ENCODE measurements at regions not wholly inside any gene's neighbourhood (a gene's known extent, or its start where the extent isn't known, plus 50 kb on each side); places are given as distances from the start of the nearest gene placed in this dataset.

DNA sequence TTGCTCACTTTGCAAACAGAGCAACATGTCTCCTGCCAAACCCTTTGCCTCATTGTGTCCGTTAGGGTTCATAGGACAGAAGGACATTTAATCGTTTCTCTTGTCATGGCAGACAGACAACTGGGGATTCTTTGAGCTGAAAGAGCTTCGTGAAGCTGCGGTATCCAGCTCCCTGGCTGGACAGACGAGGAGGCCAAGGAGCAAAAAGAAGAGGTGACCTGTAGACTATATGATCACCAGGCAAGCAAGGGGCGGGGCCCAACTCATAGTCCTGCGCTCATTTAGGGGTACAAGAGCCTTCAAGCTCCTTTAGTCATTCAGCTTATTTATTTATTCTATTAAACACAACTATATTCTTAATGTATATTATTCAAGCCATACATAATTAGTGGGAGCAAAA is 66.8 kb upstream of the VRK1 start:
- no peak overlapping the region for H3K4ac ChIP-seq (ENCODE audit: low read depth, low read length)
- H3K4me1 ChIP-seq (ENCODE audit: control insufficient read depth, low read depth, low read length) = no peaks in the 10 kb centered on the region
- H3K4me3 ChIP-seq (ENCODE audit: low read length) = no peak overlapping the region
- H3K56ac ChIP-seq (ENCODE audit: low read length) = no peak overlapping the region
- no peaks in the 10 kb centered on the region for H3K27me3 ChIP-seq (ENCODE audit: insufficient read depth, low read length, poor library complexity)
- H3K9ac ChIP-seq (ENCODE audit: low read length) = no peak overlapping the region
- no peak overlapping the region for H2AK5ac ChIP-seq (ENCODE audit: low read length)
- H3K79me1 ChIP-seq (ENCODE audit: low read length) = no peaks in the 10 kb centered on the region
- H4K5ac ChIP-seq (ENCODE audit: low read length) = no peak overlapping the region
- no peak overlapping the region for H2BK120ac ChIP-seq (ENCODE audit: low read depth, low read length)
- H2BK15ac ChIP-seq (replicated peaks; ENCODE audit: low read depth) = no peak overlapping the region
- no CpG with 5 or more reads among the region's 7 CpGs for WGBS (ENCODE audit: extremely low coverage, insufficient coverage, low lambda C conversion rate)
- DNase-seq = no peak
- no peak overlapping the region for H3K27ac ChIP-seq (ENCODE audit: low read depth, low read length)
- H2BK5ac ChIP-seq (ENCODE audit: low read length) = no peak overlapping the region
- no peaks in the 10 kb centered on the region for H3K79me2 ChIP-seq (ENCODE audit: control insufficient read depth, insufficient read depth, low read length)
- no peak overlapping the region for H3K18ac ChIP-seq (ENCODE audit: low read length)
- H3K23ac ChIP-seq (ENCODE audit: low read length) = no peak overlapping the region
- no peak overlapping the region for H4K8ac ChIP-seq (ENCODE audit: low read depth, low read length)
- H3K36me3 ChIP-seq (ENCODE audit: control insufficient read depth, insufficient read depth, low read length) = no peaks in the 10 kb centered on the region
- no peak overlapping the region for H3K4me2 ChIP-seq (ENCODE audit: low read length)

DNA sequence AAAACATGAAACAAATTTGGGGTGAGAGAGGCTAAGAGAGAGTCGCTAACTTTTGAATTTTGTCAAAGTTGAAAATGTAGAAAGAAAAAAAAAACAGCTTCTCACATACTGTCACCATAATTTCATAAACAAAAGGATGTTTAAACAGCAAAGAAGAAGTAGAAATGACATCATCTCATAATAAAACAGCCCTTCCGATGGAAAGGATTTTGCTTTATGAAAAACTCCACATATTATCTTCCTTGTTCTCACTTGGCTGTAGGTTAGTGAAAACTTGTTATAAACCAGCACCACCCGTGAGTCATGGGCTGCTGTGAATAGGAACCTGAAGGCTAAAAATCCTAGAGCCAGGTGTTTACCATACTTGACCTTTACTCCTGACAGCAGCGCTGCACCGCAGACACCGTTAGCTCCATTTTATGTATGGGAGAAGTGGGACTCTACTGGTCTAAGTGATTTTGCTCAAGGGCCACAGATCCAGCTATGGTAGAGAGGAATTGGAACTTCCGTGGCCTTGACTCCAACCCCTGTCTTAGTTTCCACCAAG is 63.0 kb upstream of the VRK1 start:
- Histone ChIP-seq H4K8ac (ENCODE audit: low read depth, low read length) (no peak overlapping the region), H3K4me3 (ENCODE audit: low read length) (no peak overlapping the region), H3K27ac (ENCODE audit: low read depth, low read length) (no peak overlapping the region), H3K79me1 (ENCODE audit: low read length) (no peaks in the 10 kb centered on the region), H2BK15ac (replicated peaks; ENCODE audit: low read depth) (no peak overlapping the region), H3K27me3 (ENCODE audit: insufficient read depth, low read length, poor library complexity) (no peaks in the 10 kb centered on the region), H3K79me2 (ENCODE audit: control insufficient read depth, insufficient read depth, low read length) (no peaks in the 10 kb centered on the region), H2BK120ac (ENCODE audit: low read depth, low read length) (no peak overlapping the region), H2AK5ac (ENCODE audit: low read length) (no peak overlapping the region), H3K4me2 (ENCODE audit: low read length) (no peak overlapping the region), H3K4ac (ENCODE audit: low read depth, low read length) (no peak overlapping the region), H3K56ac (ENCODE audit: low read length) (no peak overlapping the region), H3K4me1 (ENCODE audit: control insufficient read depth, low read depth, low read length) (no peaks in the 10 kb centered on the region), H3K23ac (ENCODE audit: low read length) (no peak overlapping the region), H2BK5ac (ENCODE audit: low read length) (no peak overlapping the region), H3K36me3 (ENCODE audit: control insufficient read depth, insufficient read depth, low read length) (no peaks in the 10 kb centered on the region), H3K9ac (ENCODE audit: low read length) (no peak overlapping the region), H3K18ac (ENCODE audit: low read length) (no peak overlapping the region), H4K5ac (ENCODE audit: low read length) (no peak overlapping the region)
- DNase-seq = no peak
- WGBS (ENCODE audit: extremely low coverage, insufficient coverage, low lambda C conversion rate) = no CpG with 5 or more reads among the region's 7 CpGs

- Histone ChIP-seq H3K9ac (ENCODE audit: low read length) (no peak overlapping the region), H3K27me3 (ENCODE audit: insufficient read depth, low read length, poor library complexity) (no peaks in the 10 kb centered on the region), H3K56ac (ENCODE audit: low read length) (no peak overlapping the region), H3K4me3 (ENCODE audit: low read length) (no peak overlapping the region), H3K4me1 (ENCODE audit: control insufficient read depth, low read depth, low read length) (no peaks in the 10 kb centered on the region), H2AK5ac (ENCODE audit: low read length) (no peak overlapping the region), H3K36me3 (ENCODE audit: control insufficient read depth, insufficient read depth, low read length) (no peaks in the 10 kb centered on the region), H4K5ac (ENCODE audit: low read length) (no peak overlapping the region), H2BK120ac (ENCODE audit: low read depth, low read length) (no peak overlapping the region), H3K4me2 (ENCODE audit: low read length) (no peak overlapping the region), H3K79me2 (ENCODE audit: control insufficient read depth, insufficient read depth, low read length) (no peaks in the 10 kb centered on the region), H2BK15ac (replicated peaks; ENCODE audit: low read depth) (no peak overlapping the region), H4K8ac (ENCODE audit: low read depth, low read length) (no peak overlapping the region), H3K4ac (ENCODE audit: low read depth, low read length) (no peak overlapping the region), H3K79me1 (ENCODE audit: low read length) (no peaks in the 10 kb centered on the region), H3K18ac (ENCODE audit: low read length) (no peak overlapping the region), H3K27ac (ENCODE audit: low read depth, low read length) (no peak overlapping the region), H2BK5ac (ENCODE audit: low read length) (no peak overlapping the region), H3K23ac (ENCODE audit: low read length) (no peak overlapping the region)
- WGBS (ENCODE audit: extremely low coverage, insufficient coverage, low lambda C conversion rate) = no CpG with 5 or more reads among the region's 5 CpGs
- DNase-seq = no peak
Observed at GRCh38 chr14:96735526-96735925, 61.7 kb upstream of the VRK1 start.

DNA sequence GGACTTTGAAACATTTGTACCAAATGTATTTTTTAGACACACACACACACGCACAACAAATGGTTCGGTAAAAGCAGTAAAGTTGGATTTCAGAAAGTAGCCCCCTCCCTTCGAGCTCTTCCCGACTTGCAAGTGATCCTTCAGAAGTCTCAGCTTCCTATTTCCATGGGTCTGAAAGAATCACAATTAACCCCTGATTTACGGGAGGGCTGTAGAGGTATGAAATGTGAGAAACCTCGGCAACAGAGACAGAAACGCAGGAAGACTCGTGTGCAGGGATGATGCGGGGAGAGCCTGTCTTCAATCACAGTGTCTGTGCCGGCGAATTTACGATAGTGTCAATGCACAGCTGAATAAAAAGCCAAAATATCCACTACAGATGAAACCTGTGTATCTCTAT is 60.7 kb upstream of the VRK1 start:
- Histone ChIP-seq H3K27me3 (ENCODE audit: insufficient read depth, low read length, poor library complexity) (no peaks in the 10 kb centered on the region), H2BK15ac (replicated peaks; ENCODE audit: low read depth) (no peak overlapping the region), H3K9ac (ENCODE audit: low read length) (no peak overlapping the region)

GRCh38 chr14:96737881-96738280 is 59.3 kb upstream of the VRK1 start:
- Histone ChIP-seq H3K23ac (ENCODE audit: low read length) (no peak overlapping the region), H3K27me3 (ENCODE audit: insufficient read depth, low read length, poor library complexity) (no peaks in the 10 kb centered on the region), H3K18ac (ENCODE audit: low read length) (no peak overlapping the region)

More for the DNA sequence above, 60.7 kb upstream of the VRK1 start:
- H4K5ac ChIP-seq (ENCODE audit: low read length) = no peak overlapping the region
- H3K36me3 ChIP-seq (ENCODE audit: control insufficient read depth, insufficient read depth, low read length) = no peaks in the 10 kb centered on the region
- no peaks in the 10 kb centered on the region for H3K4me1 ChIP-seq (ENCODE audit: control insufficient read depth, low read depth, low read length)
- no peak overlapping the region for H3K27ac ChIP-seq (ENCODE audit: low read depth, low read length)
- no peak overlapping the region for H2BK5ac ChIP-seq (ENCODE audit: low read length)
- no peak overlapping the region for H3K4me2 ChIP-seq (ENCODE audit: low read length)
- H3K4me3 ChIP-seq (ENCODE audit: low read length) = no peak overlapping the region
- H3K56ac ChIP-seq (ENCODE audit: low read length) = no peak overlapping the region
- no peaks in the 10 kb centered on the region for H3K79me1 ChIP-seq (ENCODE audit: low read length)
- H2AK5ac ChIP-seq (ENCODE audit: low read length) = no peak overlapping the region
- H3K79me2 ChIP-seq (ENCODE audit: control insufficient read depth, insufficient read depth, low read length) = no peaks in the 10 kb centered on the region
- H2BK120ac ChIP-seq (ENCODE audit: low read depth, low read length) = no peak overlapping the region
- no CpG with 5 or more reads among the region's 12 CpGs for WGBS (ENCODE audit: extremely low coverage, insufficient coverage, low lambda C conversion rate)
- no peak for DNase-seq
- H3K4ac ChIP-seq (ENCODE audit: low read depth, low read length) = no peak overlapping the region
- H3K18ac ChIP-seq (ENCODE audit: low read length) = no peak overlapping the region
- no peak overlapping the region for H4K8ac ChIP-seq (ENCODE audit: low read depth, low read length)
- no peak overlapping the region for H3K23ac ChIP-seq (ENCODE audit: low read length)

GRCh38 chr14:96739200-96739910 is 57.8 kb upstream of the VRK1 start:
- Histone ChIP-seq H3K4me3 (ENCODE audit: low read length) (no peak overlapping the region), H2AK5ac (ENCODE audit: low read length) (no peak overlapping the region)

More at GRCh38 chr14:96737881-96738280, 59.3 kb upstream of the VRK1 start:
- Histone ChIP-seq H3K79me2 (ENCODE audit: control insufficient read depth, insufficient read depth, low read length) (no peaks in the 10 kb centered on the region), H2BK120ac (ENCODE audit: low read depth, low read length) (no peak overlapping the region), H3K56ac (ENCODE audit: low read length) (no peak overlapping the region), H3K79me1 (ENCODE audit: low read length) (no peaks in the 10 kb centered on the region), H3K36me3 (ENCODE audit: control insufficient read depth, insufficient read depth, low read length) (no peaks in the 10 kb centered on the region), H2AK5ac (ENCODE audit: low read length) (no peak overlapping the region), H3K27ac (ENCODE audit: low read depth, low read length) (no peak overlapping the region), H3K4me3 (ENCODE audit: low read length) (no peak overlapping the region), H3K4me1 (ENCODE audit: control insufficient read depth, low read depth, low read length) (no peaks in the 10 kb centered on the region), H4K5ac (ENCODE audit: low read length) (no peak overlapping the region), H3K9ac (ENCODE audit: low read length) (no peak overlapping the region), H2BK5ac (ENCODE audit: low read length) (no peak overlapping the region), H4K8ac (ENCODE audit: low read depth, low read length) (no peak overlapping the region), H3K4me2 (ENCODE audit: low read length) (no peak overlapping the region), H3K4ac (ENCODE audit: low read depth, low read length) (no peak overlapping the region), H2BK15ac (replicated peaks; ENCODE audit: low read depth) (no peak overlapping the region)
- no peak for DNase-seq
- no CpG with 5 or more reads among the region's 7 CpGs for WGBS (ENCODE audit: extremely low coverage, insufficient coverage, low lambda C conversion rate)

More at GRCh38 chr14:96739200-96739910, 57.8 kb upstream of the VRK1 start:
- Histone ChIP-seq H3K9ac (ENCODE audit: low read length) (no peak overlapping the region), H3K4me2 (ENCODE audit: low read length) (no peak overlapping the region), H3K56ac (ENCODE audit: low read length) (no peak overlapping the region), H3K4ac (ENCODE audit: low read depth, low read length) (no peak overlapping the region), H3K23ac (ENCODE audit: low read length) (no peak overlapping the region), H2BK5ac (ENCODE audit: low read length) (no peak overlapping the region), H2BK15ac (replicated peaks; ENCODE audit: low read depth) (no peak overlapping the region), H3K36me3 (ENCODE audit: control insufficient read depth, insufficient read depth, low read length) (no peaks in the 10 kb centered on the region), H3K18ac (ENCODE audit: low read length) (no peak overlapping the region), H3K27me3 (ENCODE audit: insufficient read depth, low read length, poor library complexity) (no peaks in the 10 kb centered on the region), H3K4me1 (ENCODE audit: control insufficient read depth, low read depth, low read length) (no peaks in the 10 kb centered on the region), H4K8ac (ENCODE audit: low read depth, low read length) (no peak overlapping the region), H4K5ac (ENCODE audit: low read length) (no peak overlapping the region), H3K27ac (ENCODE audit: low read depth, low read length) (no peak overlapping the region), H2BK120ac (ENCODE audit: low read depth, low read length) (no peak overlapping the region), H3K79me2 (ENCODE audit: control insufficient read depth, insufficient read depth, low read length) (no peaks in the 10 kb centered on the region), H3K79me1 (ENCODE audit: low read length) (no peaks in the 10 kb centered on the region)
- DNase-seq = no peak
- WGBS (ENCODE audit: extremely low coverage, insufficient coverage, low lambda C conversion rate) = no CpG with 5 or more reads among the region's 14 CpGs
